GM19193 (cell line): ENCODE measurements at regions not wholly inside any gene's neighbourhood (a gene's known extent, or its start where the extent isn't known, plus 50 kb on each side); places are given as distances from the start of the nearest gene placed in this dataset.

Source experiments
- POLR2A ChIP-seq: IDR thresholded peaks from 4 replicates; pipeline ENCODE4 v1.6.1; 2011; ENCODE audit not compliant: insufficient read depth, insufficient read length; ENCODE audit errors: extremely low read depth

GRCh38 chr15:38996111-38996631 lies 431.6 kb upstream of the RASGRP1 start:
- no peak for TF ChIP-seq POLR2A

DNA sequence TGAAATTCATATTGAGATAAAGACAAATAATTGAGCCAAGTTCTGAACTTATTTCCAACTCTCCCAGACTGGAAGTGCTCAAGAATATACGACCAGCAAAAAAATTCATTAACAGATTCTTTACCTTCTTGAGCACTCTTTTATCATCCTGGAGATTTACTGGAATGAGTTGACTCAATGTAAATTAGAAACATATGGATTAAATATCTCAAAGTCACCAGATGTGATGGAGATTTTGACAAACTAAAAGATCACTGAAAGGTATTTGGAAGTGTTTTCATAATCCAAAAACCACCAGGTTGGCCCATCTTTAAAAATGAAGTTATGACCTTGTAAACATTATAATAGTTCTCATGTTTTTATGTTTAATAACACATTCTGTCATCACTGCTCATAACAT lies 433.2 kb upstream of the RASGRP1 start:
- no peak for TF ChIP-seq POLR2A

- no peak for TF ChIP-seq POLR2A
Measured at GRCh38 chr15:39000008-39000734, 435.6 kb upstream of the RASGRP1 start.

GRCh38 chr15:39009740-39010139 lies 445.1 kb upstream of the RASGRP1 start:
- no peak for TF ChIP-seq POLR2A

DNA sequence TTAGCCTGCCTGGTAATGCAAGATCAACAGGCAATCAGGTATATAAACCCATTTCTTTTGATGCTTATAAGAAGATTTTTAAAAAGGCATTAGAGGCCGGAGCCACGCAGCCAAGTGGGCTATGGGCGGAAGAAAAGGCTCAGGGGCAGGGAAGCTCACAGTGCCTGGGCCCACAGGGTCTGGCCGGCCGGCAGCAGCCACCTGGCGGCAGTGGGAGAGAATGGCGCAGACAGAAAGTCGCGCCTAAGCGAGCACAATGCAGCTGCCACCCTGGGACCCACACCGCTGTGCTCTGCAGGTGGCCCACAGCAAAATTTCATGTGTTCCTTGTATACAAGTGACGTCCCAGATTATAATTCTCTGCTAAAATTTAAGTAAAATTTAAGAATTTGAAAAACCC lies 448.6 kb upstream of the RASGRP1 start:
- TF ChIP-seq POLR2A, result no peak

GRCh38 chr15:39014682-39015081 lies 450.1 kb upstream of the RASGRP1 start:
- no peak for TF ChIP-seq POLR2A

GRCh38 chr15:39016706-39017105 lies 452.1 kb upstream of the RASGRP1 start:
- no peak for TF ChIP-seq POLR2A

GRCh38 chr15:39018966-39019365 lies 454.4 kb upstream of the RASGRP1 start:
- TF ChIP-seq POLR2A, result no peak

DNA sequence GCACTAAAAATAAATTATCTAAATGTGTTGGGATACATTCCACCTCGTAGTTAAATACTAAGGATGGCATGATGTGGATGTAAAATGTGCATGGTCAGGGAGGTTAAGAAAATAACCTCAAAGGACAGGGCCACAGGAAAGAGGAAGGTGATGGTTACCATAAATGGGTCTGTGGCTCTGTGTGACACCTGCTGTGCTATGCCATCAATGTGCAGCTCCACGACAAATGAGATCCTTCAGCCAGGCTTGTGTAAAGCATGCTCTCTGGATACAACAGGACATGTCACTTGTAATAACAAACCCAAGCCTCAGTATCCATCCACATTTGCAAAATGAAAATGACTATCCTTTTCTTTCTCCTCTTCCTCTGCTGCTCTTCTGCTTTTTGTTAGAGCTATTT lies 456.7 kb upstream of the RASGRP1 start:
- no peak for TF ChIP-seq POLR2A

- no peak for TF ChIP-seq POLR2A
Measured at GRCh38 chr15:39022532-39023305, 458.1 kb upstream of the RASGRP1 start.

- no peak for TF ChIP-seq POLR2A
Measured at GRCh38 chr15:39025321-39025720, 460.7 kb upstream of the RASGRP1 start.

GRCh38 chr15:39025881-39026280 lies 461.3 kb upstream of the RASGRP1 start:
- no peak for TF ChIP-seq POLR2A

DNA sequence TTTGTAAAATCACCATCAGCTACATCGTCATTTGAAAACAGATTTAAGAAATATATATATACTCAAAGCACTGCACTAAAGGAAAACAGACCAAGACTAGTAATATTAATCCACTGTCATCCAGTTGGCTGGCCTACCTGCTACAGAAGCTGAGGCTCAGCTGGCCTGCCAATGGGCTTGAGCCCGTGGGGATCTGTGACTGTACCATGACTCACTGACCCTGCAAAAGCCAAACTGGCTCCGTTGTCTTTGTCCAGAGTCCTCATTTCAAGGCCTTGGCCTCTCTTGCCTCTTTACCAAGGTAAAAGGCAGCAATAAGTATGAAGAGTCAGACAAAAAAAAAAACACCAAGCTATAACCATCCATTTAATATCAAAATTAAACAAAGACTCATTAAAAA lies 463.5 kb upstream of the RASGRP1 start:
- TF ChIP-seq POLR2A, result no peak

- no peak for TF ChIP-seq POLR2A
Measured at GRCh38 chr15:39029741-39030140, 465.1 kb upstream of the RASGRP1 start.

DNA sequence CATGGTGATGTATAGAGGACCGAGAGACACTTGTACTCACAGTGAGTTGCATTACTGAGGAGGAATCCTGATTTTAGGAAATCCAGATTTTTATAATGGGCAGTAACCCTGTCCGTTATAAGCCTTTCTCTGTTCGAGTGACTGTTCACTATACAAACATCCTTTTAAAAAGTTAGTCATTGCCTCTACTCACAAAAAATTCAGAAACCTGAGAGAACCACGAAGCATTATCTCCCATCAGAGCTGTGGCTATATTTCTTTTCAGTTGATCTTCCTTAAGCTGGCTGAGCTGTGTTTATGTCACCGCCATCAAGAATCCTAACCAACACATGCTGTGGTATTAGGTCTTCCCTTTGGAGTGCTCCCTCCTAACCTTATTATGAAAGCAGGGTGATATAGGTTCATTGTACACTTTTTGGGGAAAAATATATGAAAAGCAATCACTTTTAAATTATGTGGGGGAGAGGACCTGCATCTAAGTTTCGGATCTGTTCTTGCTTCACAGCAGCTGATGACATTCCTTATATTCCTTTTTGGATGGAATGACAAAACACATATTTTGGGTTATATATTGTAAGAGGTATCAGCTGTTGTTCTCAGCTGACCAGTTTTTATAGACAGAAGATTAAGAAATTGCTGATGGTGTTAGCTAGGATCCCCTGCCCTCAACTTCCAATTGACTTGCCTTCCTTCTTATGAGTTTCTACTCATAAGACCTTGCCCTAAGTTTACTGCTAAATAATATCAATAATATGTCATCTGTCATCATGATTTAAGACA lies 465.9 kb upstream of the RASGRP1 start:
- no peak for TF ChIP-seq POLR2A

DNA sequence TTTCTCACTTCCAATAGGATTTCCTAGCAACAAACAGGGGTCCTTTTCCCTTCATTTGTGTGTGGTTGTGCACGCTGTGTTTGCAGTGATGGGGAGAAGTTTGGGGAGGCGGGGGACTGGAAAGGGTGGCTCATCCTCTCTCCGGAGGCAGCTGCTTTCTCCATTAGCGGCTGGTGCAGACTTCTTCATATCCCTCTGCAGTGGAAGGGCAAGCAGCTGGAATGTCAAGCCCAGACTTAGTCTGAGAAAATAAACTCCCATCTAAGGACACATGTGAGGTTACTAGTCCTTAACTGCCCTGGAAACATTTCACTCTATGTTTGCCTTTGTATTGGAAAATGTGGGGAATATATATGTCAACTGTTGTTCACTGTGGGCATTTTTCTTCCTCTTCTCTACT lies 467.0 kb upstream of the RASGRP1 start:
- no peak for TF ChIP-seq POLR2A

GRCh38 chr15:39034816-39035215 lies 470.2 kb upstream of the RASGRP1 start:
- no peak for TF ChIP-seq POLR2A
